ENCODE measurements at regions not wholly inside any gene's neighbourhood (a gene's known extent, or its start where the extent isn't known, plus 50 kb on each side); places are given as distances from the start of the nearest gene placed in this dataset.

DNA sequence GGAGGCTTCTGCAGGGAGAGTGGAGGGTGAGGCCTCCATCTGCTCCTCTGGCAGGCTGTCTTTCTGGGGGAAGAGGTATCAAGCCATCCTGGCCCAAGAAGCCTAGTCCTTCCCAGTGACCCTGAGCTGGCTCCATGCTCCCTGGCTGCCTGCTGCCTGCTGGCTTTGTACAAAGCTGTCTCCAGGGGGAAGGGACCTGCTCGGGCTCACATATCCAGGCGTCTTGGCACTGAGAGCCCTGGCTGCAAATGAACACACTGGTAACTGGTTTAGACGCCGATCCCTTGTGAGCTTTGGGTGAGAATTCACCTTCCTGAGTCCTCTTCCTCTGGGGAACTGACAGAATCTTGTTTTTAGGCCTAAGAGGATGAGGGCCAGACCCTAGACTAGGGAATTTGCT lies 210.3 kb upstream of the ZBED5 start:
- no peak for DNase-seq
- no peaks in the 10 kb centered on the region for H3K4me1 ChIP-seq (ENCODE audit: control insufficient read depth in 5 of 5, insufficient read depth in 5 of 5, low read length in 5 of 5)

DNA sequence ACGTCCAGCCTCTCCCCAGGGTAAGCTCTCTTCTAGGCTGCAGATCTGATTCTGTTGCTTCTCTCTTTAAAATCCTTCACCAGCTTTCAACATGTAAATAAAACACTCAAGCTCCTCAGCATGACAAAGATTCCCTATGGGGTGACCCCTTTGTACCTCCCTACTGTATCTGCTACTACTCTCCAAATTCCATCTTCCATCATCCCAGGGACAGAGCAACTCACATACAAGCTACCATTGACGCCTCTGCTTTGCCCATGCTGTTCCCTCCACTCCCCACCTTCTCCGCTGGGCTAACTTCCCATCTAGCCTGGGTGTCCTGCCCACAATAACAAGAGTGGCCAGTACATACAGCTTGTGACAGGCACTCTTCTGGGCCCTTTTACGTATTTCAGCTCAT lies 207.5 kb upstream of the ZBED5 start:
- no peak for ATAC-seq (ENCODE audit: insufficient read depth, low FRiP score)
- WGBS, 2 donors, result 77 to 87% methylated on average over 4 of the region's 4 CpGs
- TF ChIP-seq, protein P1, sequence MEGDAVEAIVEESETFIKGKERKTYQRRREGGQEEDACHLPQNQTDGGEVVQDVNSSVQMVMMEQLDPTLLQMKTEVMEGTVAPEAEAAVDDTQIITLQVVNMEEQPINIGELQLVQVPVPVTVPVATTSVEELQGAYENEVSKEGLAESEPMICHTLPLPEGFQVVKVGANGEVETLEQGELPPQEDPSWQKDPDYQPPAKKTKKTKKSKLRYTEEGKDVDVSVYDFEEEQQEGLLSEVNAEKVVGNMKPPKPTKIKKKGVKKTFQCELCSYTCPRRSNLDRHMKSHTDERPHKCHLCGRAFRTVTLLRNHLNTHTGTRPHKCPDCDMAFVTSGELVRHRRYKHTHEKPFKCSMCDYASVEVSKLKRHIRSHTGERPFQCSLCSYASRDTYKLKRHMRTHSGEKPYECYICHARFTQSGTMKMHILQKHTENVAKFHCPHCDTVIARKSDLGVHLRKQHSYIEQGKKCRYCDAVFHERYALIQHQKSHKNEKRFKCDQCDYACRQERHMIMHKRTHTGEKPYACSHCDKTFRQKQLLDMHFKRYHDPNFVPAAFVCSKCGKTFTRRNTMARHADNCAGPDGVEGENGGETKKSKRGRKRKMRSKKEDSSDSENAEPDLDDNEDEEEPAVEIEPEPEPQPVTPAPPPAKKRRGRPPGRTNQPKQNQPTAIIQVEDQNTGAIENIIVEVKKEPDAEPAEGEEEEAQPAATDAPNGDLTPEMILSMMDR (IDR thresholded peaks at IDR 0.05; ENCODE audit: control extremely low read depth, extremely low read depth), result no peak

More for the DNA sequence above, 210.3 kb upstream of the ZBED5 start:
- no peak overlapping the region for H3K4me3 ChIP-seq
- H3K36me3 ChIP-seq (ENCODE audit: control insufficient read depth in 4 of 4, insufficient read depth in 4 of 4, low read length in 4 of 4), result no peaks in the 10 kb centered on the region
- WGBS, 2 donors, result 94 to 97% methylated on average over 4 of the region's 4 CpGs
- no peak overlapping the region for H3K9ac ChIP-seq (ENCODE audit: insufficient read depth in 1 of 2, low read length in 2 of 2)
- H3K9me3 ChIP-seq (ENCODE audit: control insufficient read depth in 4 of 4, insufficient read depth in 3 of 4, low read length in 3 of 4), result no peaks in the 10 kb centered on the region
- TF ChIP-seq, protein P1 (IDR thresholded peaks at IDR 0.05; ENCODE audit: control extremely low read depth, extremely low read depth), result no peak
- no peak overlapping the region for H3K27ac ChIP-seq (ENCODE audit: low read depth in 1 of 2, low read length in 1 of 2)
- no peak for ATAC-seq (ENCODE audit: insufficient read depth, low FRiP score)
- H3K27me3 ChIP-seq (ENCODE audit: control insufficient read depth in 3 of 3, insufficient read depth in 3 of 3, low read length in 2 of 3), result peaks cover 0 to 3% (median 0%) of the 10 kb centered on the region in 3 donors

GRCh38 chr11:11057472-11057854 lies 199.6 kb upstream of the ZBED5 start:
- Histone ChIP-seq H3K9me3 (ENCODE audit: control insufficient read depth in 4 of 4, insufficient read depth in 3 of 4, low read length in 3 of 4) (peaks cover 0 to 10% (median 6%) of the 10 kb centered on the region in 4 donors), H3K4me3 (no peak overlapping the region), H3K36me3 (ENCODE audit: control insufficient read depth in 4 of 4, insufficient read depth in 4 of 4, low read length in 4 of 4) (no peaks in the 10 kb centered on the region), H3K27ac (ENCODE audit: low read depth in 1 of 2, low read length in 1 of 2) (no peak overlapping the region), H3K4me1 (ENCODE audit: control insufficient read depth in 5 of 5, insufficient read depth in 5 of 5, low read length in 5 of 5) (no peaks in the 10 kb centered on the region), H3K9ac (ENCODE audit: insufficient read depth in 1 of 2, low read length in 2 of 2) (no peak overlapping the region), H3K27me3 (ENCODE audit: control insufficient read depth in 3 of 3, insufficient read depth in 3 of 3, low read length in 2 of 3) (no peaks in the 10 kb centered on the region)
- DNase-seq, result no peak
- TF ChIP-seq, protein P1 (IDR thresholded peaks at IDR 0.05; ENCODE audit: control extremely low read depth, extremely low read depth), result no peak
- 86 to 92% methylated on average over 2 of the region's 2 CpGs for WGBS, 2 donors
- no peak for ATAC-seq (ENCODE audit: insufficient read depth, low FRiP score)

More for the DNA sequence above, 207.5 kb upstream of the ZBED5 start:
- H3K4me1 ChIP-seq (ENCODE audit: control insufficient read depth in 5 of 5, insufficient read depth in 5 of 5, low read length in 5 of 5), result no peaks in the 10 kb centered on the region
- no peak for DNase-seq
- H3K9ac ChIP-seq (ENCODE audit: insufficient read depth in 1 of 2, low read length in 2 of 2), result no peak overlapping the region
- no peaks in the 10 kb centered on the region for H3K9me3 ChIP-seq (ENCODE audit: control insufficient read depth in 4 of 4, insufficient read depth in 3 of 4, low read length in 3 of 4)
- no peaks in the 10 kb centered on the region for H3K36me3 ChIP-seq (ENCODE audit: control insufficient read depth in 4 of 4, insufficient read depth in 4 of 4, low read length in 4 of 4)
- H3K27ac ChIP-seq (ENCODE audit: low read depth in 1 of 2, low read length in 1 of 2), result no peak overlapping the region
- H3K27me3 ChIP-seq (ENCODE audit: control insufficient read depth in 3 of 3, insufficient read depth in 3 of 3, low read length in 2 of 3), result no peaks in the 10 kb centered on the region
- H3K4me3 ChIP-seq, result no peak overlapping the region

Measured in lung (tissue), 11 donors.